Pancreas (tissue), 10 donors: ENCODE measurements at regions not wholly inside any gene's neighbourhood (a gene's known extent, or its start where the extent isn't known, plus 50 kb on each side); places are given as distances from the start of the nearest gene placed in this dataset.
"Not testable (repeated sequence)": the region's sequence is repeated elsewhere in the genome, so short reads cannot be mapped to it uniquely, and the experiment has no call there.

Experiments
- ATAC-seq, 4 donors: fragments of 200-7000 bp; cut with Tn5 transposase; one replicate each; pipeline versions ENCODE4 v1.8.0 to v1.9.1; 2020; ENCODE audit warnings: mild to moderate bottlenecking in 4 of 4, moderate library complexity in 4 of 4
- DNase-seq, 6 donors: peaks; one replicate each; pipeline ENCODE4 v3.0.0-alpha.2; 2020
- FAIRE-seq: peaks from 2 replicates; lab custom pipeline; 2012; peaks lifted over from hg19 to GRCh38; lab: Jason Lieb, UNC
- H3K27ac ChIP-seq, 4 donors: fragments of 200-600 bp; sonication (generic); 1 replicate in 3 of 4; 2 replicates in 1 of 4; pipeline versions ENCODE4 v1.5.0 to v1.8.0; 2020
- H3K27me3 ChIP-seq, 4 donors: fragments of 200-600 bp; one replicate each; pipeline ENCODE4 v1.8.0; 2021
- H3K36me3 ChIP-seq, 3 donors: fragments of 200-600 bp; sonication (generic) in 1 of 3; one replicate each; pipeline versions ENCODE4 v1.5.0 to v1.8.0; 2020 to 2021
- H3K4me1 ChIP-seq, 3 donors: fragments of 200-600 bp; one replicate each; pipeline ENCODE4 v1.8.0; 2021
- H3K4me3 ChIP-seq, 4 donors: fragments of 200-600 bp; sonication (generic) in 2 of 4; one replicate each; pipeline versions ENCODE4 v1.5.0 to v1.8.0; 2020 to 2021
- H3K9me3 ChIP-seq, 4 donors: fragments of 200-600 bp; one replicate each; pipeline ENCODE4 v1.8.0; 2021
- CTCF ChIP-seq, 4 donors: fragments of 200-600 bp; sonication (generic) in 3 of 4; IDR thresholded peaks; one replicate each; pipeline versions ENCODE4 v1.5.0 to v1.8.0; 2021; ENCODE audit warnings: antibody characterized with exemption in 4 of 4
- WGBS, 2 donors: extraction: QIAGEN DNeasy Blood & Tissue Kit; methylation state at CpG; one replicate each; pipeline ENCODE4 v1.1.7; 2013; 5-methylcytosine and 5-hydroxymethylcytosine counted together
- intact Hi-C, 3 donors: fragments of 100-400 bp; cut with DNase I; formaldehyde crosslinking; loops; one replicate each; pipeline versions ENCODE4 v1.11.1 to v1.14.2; 2022
- donor health status: healthy with polysubstance abuse.
- donor health status: DM: no; HTN: no; CAD: no; lungs with moderate emphysema.
- donor health status: DM: no; HTN: no; CAD: no.
- donor health status: control.
- donor health status: control.
- donor health status: Bipolar disorder and iron deficiency.
- donor health status: DM: yes; HTN: yes; CAD: no.
- donor health status: DM: no; HTN: no; CAD: no.
- donor health status: DM: no; HTN: no; CAD: no.
- donor health status: DM: yes; HTN: yes; CAD: no.

GRCh38 chr1:67916140-67916886 lies 83.0 kb upstream of the GNG12 start:
- no peak for DNase-seq
- H3K27me3 ChIP-seq, result no peaks in the 10 kb centered on the region
- TF ChIP-seq CTCF (IDR thresholded peaks at IDR 0.05), result no peak
- no peak for ATAC-seq
- no peak for FAIRE-seq
- no peak overlapping the region for H3K4me3 ChIP-seq
- intact Hi-C loops, result no loop called here
- WGBS, 2 donors, result 70 to 75% methylated on average over 8 of the region's 8 CpGs
- no peaks in the 10 kb centered on the region for H3K4me1 ChIP-seq
- H3K9me3 ChIP-seq, result no peaks in the 10 kb centered on the region
- no peak overlapping the region for H3K27ac ChIP-seq
- H3K36me3 ChIP-seq, result no peaks in the 10 kb centered on the region

- intact Hi-C loops, result no loop called here
- no peaks in the 10 kb centered on the region for H3K27me3 ChIP-seq
- no peak for TF ChIP-seq CTCF (IDR thresholded peaks at IDR 0.05)
- H3K9me3 ChIP-seq, result no peaks in the 10 kb centered on the region
- ATAC-seq (no peak), DNase-seq (no peak), FAIRE-seq (no peak)
- H3K4me3 ChIP-seq, result no peak overlapping the region
- H3K4me1 ChIP-seq, result no peaks in the 10 kb centered on the region
- WGBS, 2 donors, result 67 to 83% methylated on average over 1 of the region's 1 CpG
- no peak overlapping the region for H3K27ac ChIP-seq
- no peaks in the 10 kb centered on the region for H3K36me3 ChIP-seq
Observed at GRCh38 chr1:67909776-67910175, 76.5 kb upstream of the GNG12 start.

- no peaks in the 10 kb centered on the region for H3K4me1 ChIP-seq
- intact Hi-C loops, result no loop called here
- FAIRE-seq (no peak), ATAC-seq (peak in 1 of 4 donors; percentile 42), DNase-seq (no peak)
- H3K27me3 ChIP-seq, result no peaks in the 10 kb centered on the region
- no peak for TF ChIP-seq CTCF (IDR thresholded peaks at IDR 0.05)
- no peaks in the 10 kb centered on the region for H3K9me3 ChIP-seq
- H3K27ac ChIP-seq, result no peak overlapping the region
- no peaks in the 10 kb centered on the region for H3K36me3 ChIP-seq
- 57 to 60% methylated on average over 6 of the region's 6 CpGs for WGBS, 2 donors
- H3K4me3 ChIP-seq, result no peak overlapping the region
Observed at GRCh38 chr1:67908250-67908936, 75.1 kb upstream of the GNG12 start.

GRCh38 chr1:67907467-67907866 lies 74.2 kb upstream of the GNG12 start:
- intact Hi-C loops, result not testable (repeated sequence)
- 60 to 73% methylated on average over 4 of the region's 4 CpGs for WGBS, 2 donors

GRCh38 chr1:67906015-67906414 lies 72.7 kb upstream of the GNG12 start:
- intact Hi-C loops, H3K27ac ChIP-seq, H3K4me3 ChIP-seq, DNase-seq, ATAC-seq, H3K9me3 ChIP-seq, H3K27me3 ChIP-seq, FAIRE-seq, H3K4me1 ChIP-seq, H3K36me3 ChIP-seq: not testable (repeated sequence)
- WGBS, 2 donors, result 83 to 89% methylated on average over 2 of the region's 2 CpGs

More at GRCh38 chr1:67907467-67907866, 74.2 kb upstream of the GNG12 start:
- H3K4me3 ChIP-seq, H3K36me3 ChIP-seq, H3K27me3 ChIP-seq, H3K4me1 ChIP-seq, DNase-seq, H3K9me3 ChIP-seq, H3K27ac ChIP-seq, ATAC-seq, FAIRE-seq: not testable (repeated sequence)

- H3K4me1 ChIP-seq, FAIRE-seq, H3K27me3 ChIP-seq, DNase-seq, H3K9me3 ChIP-seq, H3K27ac ChIP-seq, ATAC-seq, intact Hi-C loops, H3K36me3 ChIP-seq, H3K4me3 ChIP-seq: not testable (repeated sequence)
- 68 to 71% methylated on average over 6 of the region's 6 CpGs for WGBS, 2 donors
Observed at GRCh38 chr1:67902546-67903223, 69.4 kb upstream of the GNG12 start.
